ENCODE measurements at regions not wholly inside any gene's neighbourhood (a gene's known extent, or its start where the extent isn't known, plus 50 kb on each side); places are given as distances from the start of the nearest gene placed in this dataset.
A peak's percentile ranks its signal among the peaks of the same experiment; 100 is the strongest.
"Not testable (repeated sequence)": the region's sequence is repeated elsewhere in the genome, so short reads cannot be mapped to it uniquely, and the experiment has no call there.

DNA sequence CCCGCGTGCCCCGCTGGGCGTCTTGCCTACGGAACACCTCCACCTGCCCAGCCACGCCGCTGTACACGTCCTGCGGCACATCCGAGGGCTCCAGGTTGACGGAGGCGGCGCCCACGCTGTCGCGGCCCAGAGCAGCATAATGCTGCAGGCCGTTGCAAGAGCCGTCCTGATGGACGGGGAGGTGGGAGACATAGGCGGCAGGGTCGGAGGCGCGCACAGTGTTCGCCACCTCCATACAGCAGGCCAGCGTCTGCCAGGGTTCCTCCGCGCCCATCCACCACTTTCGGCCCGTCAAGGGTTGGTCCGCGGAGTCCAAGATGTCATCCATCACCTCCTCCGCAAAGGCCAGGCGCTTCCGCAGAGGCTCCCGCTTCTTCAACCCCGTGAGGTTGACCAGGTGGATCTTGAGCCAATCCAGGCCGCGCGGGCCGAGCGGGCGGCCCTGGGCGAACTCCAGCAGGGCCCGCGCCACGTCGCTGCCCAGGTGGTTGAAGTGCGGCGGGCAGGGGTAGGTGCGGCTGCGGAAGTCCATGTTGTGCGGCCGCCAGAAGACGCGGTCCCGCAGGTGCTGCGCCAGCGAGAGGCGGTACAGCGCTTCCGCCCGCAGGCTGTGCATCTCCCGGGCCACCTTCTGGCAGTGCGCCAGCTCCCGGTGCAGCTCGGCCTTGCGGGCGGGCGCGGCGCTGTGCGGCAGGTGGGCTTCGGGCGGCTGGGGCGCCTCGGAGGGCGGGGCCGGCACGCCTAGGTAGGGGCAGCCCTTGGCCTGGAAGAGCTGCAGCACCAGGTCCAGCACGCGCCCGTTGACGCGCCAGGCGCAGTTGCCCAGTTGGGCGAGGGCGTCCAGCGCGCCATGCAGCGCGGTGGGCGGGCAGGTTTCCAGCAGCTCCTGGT is 72.9 kb upstream of the MED13 start:
- H3K36me3 ChIP-seq; DNase-seq (ENCODE audit: low spot score in 2 of 2); H3K27ac ChIP-seq; H3K9me3 ChIP-seq; H3K4me1 ChIP-seq: not testable (repeated sequence)
- H3K4me3 ChIP-seq = peak overlapping the region; percentile 26
- WGBS = 8% methylated on average over 27 of the region's 92 CpGs
- H3K27me3 ChIP-seq = peaks cover 36% of the 10 kb centered on the region

DNA sequence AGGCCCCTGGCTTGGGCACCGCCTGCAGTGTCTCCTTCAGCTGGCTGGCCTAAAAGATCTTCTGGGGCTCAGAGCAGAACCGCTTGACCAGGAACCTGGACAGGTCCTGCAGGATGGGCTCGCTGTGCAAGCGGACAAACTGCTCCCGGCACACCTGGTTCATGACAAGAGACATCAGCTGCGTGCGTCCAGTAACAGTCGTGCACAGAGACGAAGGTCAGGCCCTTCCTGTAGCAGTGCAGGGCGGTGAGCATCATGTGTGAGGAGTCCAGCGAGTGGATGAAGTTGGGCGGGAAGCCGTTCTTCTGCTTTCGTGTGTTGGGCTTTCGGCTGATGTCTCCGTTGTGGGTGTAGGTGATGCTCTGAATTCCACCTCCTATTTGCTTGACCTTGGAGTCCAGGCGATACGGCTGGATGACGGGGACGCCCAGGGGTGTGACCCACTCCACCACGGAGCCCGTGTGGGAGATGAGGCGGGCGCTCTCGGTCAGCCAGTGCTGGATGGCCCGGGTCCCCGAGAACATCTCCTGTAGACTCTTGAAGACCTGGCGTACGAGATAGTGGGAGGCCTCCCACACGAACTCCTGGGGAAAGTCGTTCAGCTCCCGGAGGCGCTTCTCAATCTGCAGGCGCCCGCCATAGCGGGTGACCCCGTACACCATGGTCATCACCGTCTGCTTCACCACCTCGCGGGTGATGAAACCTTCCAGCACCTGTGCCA is 72.1 kb upstream of the MED13 start:
- not testable (repeated sequence) for H3K4me1 ChIP-seq; H3K36me3 ChIP-seq; H3K9me3 ChIP-seq; H3K27ac ChIP-seq; DNase-seq (ENCODE audit: low spot score in 2 of 2); H3K4me3 ChIP-seq
- 93% methylated on average over 24 of the region's 40 CpGs for WGBS
- peaks cover 36% of the 10 kb centered on the region for H3K27me3 ChIP-seq

DNA sequence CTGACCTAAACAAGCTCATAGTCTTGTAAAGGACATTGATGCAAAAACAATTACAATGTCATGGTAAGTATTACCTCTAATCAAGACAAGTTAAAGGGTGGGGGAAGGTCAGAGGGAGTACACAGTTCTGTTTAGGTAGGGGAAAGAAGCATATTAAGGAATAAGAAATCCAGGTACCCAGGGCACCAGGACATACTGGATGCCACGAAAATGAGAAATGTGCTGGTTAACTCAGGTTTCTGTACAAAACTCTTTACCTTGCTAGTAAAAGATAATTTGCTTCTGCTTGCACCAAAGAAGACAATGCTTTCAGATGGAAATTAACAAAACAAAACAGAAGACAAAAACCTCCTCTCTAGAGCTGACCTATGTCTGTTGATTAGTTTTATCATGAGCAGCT is 70.7 kb upstream of the MED13 start:
- TF ChIP-seq, protein P1, sequence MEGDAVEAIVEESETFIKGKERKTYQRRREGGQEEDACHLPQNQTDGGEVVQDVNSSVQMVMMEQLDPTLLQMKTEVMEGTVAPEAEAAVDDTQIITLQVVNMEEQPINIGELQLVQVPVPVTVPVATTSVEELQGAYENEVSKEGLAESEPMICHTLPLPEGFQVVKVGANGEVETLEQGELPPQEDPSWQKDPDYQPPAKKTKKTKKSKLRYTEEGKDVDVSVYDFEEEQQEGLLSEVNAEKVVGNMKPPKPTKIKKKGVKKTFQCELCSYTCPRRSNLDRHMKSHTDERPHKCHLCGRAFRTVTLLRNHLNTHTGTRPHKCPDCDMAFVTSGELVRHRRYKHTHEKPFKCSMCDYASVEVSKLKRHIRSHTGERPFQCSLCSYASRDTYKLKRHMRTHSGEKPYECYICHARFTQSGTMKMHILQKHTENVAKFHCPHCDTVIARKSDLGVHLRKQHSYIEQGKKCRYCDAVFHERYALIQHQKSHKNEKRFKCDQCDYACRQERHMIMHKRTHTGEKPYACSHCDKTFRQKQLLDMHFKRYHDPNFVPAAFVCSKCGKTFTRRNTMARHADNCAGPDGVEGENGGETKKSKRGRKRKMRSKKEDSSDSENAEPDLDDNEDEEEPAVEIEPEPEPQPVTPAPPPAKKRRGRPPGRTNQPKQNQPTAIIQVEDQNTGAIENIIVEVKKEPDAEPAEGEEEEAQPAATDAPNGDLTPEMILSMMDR (IDR thresholded peaks at IDR 0.05) = no peak
- TF ChIP-seq EP300 (IDR thresholded peaks at IDR 0.05) (no peak), POLR2A (IDR thresholded peaks at IDR 0.05) (no peak), POLR2AphosphoS5 (IDR thresholded peaks at IDR 0.05) (no peak)
- no peak overlapping the region for H3K4me3 ChIP-seq
- peaks cover 8% of the 10 kb centered on the region for H3K4me1 ChIP-seq
- no peak for DNase-seq (ENCODE audit: low spot score in 2 of 2)
- 83% methylated on average over 1 of the region's 1 CpG for WGBS
- no peaks in the 10 kb centered on the region for H3K9me3 ChIP-seq
- H3K36me3 ChIP-seq = no peaks in the 10 kb centered on the region
- peaks cover 36% of the 10 kb centered on the region for H3K27me3 ChIP-seq
- H3K27ac ChIP-seq = no peak overlapping the region

DNA sequence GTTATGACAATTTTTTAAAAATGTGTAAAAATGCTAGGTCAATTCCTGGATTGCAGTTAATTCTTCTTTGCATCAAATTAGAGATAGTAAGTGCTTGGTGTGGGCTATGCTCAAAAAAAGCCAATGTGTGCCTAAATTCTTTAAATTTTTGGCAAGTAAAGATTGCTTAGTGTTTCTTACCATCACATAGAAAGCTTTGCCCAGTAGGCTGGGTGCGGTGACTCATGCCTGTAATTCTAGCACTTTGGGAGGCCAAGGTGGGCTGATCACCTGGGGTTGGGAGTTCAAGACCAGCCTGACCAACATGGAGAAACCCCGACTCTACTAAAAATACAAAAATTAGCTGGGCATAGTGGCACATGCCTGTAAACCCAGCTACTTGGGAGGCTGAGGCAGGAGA is 70.0 kb upstream of the MED13 start:
- WGBS = 92% methylated on average over 2 of the region's 2 CpGs
- H3K4me3 ChIP-seq; H3K36me3 ChIP-seq; DNase-seq (ENCODE audit: low spot score in 2 of 2); H3K9me3 ChIP-seq; H3K27ac ChIP-seq; H3K4me1 ChIP-seq: not testable (repeated sequence)
- H3K27me3 ChIP-seq = peaks cover 36% of the 10 kb centered on the region

DNA sequence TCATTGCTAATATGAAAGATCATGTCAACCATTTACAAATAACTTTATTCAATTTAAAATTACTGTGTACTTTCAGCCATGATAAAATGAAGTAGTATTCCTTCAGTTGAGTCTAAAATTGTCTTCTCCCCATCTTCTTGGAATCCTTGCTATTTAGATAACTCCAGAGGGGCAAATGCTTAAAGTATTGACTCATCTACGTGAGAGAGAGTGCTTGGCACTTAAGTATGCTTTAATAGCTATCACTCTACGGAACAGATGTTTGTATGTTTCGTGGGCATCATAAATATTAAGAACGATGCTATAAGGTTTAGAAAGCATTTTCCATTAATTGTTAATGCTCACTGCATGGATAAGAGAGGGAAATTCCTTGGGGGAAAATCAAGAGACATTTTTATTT is 69.3 kb upstream of the MED13 start:
- peaks cover 8% of the 10 kb centered on the region for H3K4me1 ChIP-seq
- 75% methylated on average over 4 of the region's 4 CpGs for WGBS
- peaks cover 29% of the 10 kb centered on the region for H3K27me3 ChIP-seq
- TF ChIP-seq EP300 (IDR thresholded peaks at IDR 0.05) = no peak
- TF ChIP-seq, protein P1 (IDR thresholded peaks at IDR 0.05) = no peak
- no peak for TF ChIP-seq POLR2AphosphoS5 (IDR thresholded peaks at IDR 0.05)
- TF ChIP-seq POLR2A (IDR thresholded peaks at IDR 0.05) = no peak
- DNase-seq (ENCODE audit: low spot score in 2 of 2) = no peak
- H3K9me3 ChIP-seq = no peaks in the 10 kb centered on the region
- H3K4me3 ChIP-seq = no peak overlapping the region
- H3K36me3 ChIP-seq = no peaks in the 10 kb centered on the region
- H3K27ac ChIP-seq = no peak overlapping the region

DNA sequence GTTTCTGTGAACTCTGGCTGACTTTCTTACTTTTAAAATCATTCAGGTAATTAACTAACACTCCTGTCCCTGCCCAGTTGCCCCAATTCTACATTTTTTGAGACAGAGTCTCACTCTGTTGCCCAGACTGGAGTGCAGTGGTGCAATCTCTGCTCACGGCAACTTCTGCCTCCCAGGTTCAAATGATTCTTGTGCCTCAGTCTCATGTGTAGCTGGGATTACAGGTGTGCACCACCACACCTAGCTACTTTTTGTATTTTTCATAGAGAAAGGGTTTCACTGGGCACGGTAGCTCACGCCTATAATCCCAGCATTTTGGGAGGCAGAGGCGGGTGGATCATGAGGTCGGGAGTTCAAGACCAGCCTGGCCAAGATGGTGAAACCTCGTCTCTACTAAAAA is 66.2 kb upstream of the MED13 start:
- DNase-seq (ENCODE audit: low spot score in 2 of 2); H3K9me3 ChIP-seq; H3K4me3 ChIP-seq; H3K27me3 ChIP-seq; H3K36me3 ChIP-seq; H3K4me1 ChIP-seq; H3K27ac ChIP-seq: not testable (repeated sequence)
- WGBS = 90% methylated on average over 6 of the region's 6 CpGs

DNA sequence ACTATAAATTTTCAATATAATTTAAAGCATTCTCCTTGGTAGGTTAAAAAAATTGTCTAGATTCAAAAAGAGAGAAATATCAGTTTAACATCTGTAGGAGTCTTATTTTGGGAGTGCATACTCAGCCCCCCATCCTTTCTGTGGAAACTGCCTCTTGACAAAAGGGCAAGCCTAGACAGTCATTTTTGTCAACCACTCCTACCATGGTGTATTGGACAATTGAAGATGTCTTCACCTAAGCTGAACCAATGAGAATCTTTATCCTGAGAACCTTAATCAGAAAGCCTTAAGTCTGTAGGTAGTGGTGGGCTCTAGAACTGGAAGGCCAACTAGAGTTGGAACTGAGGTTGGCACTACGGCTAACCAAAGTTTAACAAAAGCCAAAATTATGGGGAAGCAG is 65.7 kb upstream of the MED13 start:
- Histone ChIP-seq H3K27ac (no peak overlapping the region), H3K27me3 (no peaks in the 10 kb centered on the region), H3K36me3 (no peaks in the 10 kb centered on the region), H3K4me3 (no peak overlapping the region), H3K9me3 (no peaks in the 10 kb centered on the region), H3K4me1 (no peaks in the 10 kb centered on the region)
- 93% methylated on average over 1 of the region's 1 CpG for WGBS
- no peak for DNase-seq (ENCODE audit: low spot score in 2 of 2)
- TF ChIP-seq, protein P1 (IDR thresholded peaks at IDR 0.05) = no peak
- TF ChIP-seq POLR2AphosphoS5 (IDR thresholded peaks at IDR 0.05) = no peak
- TF ChIP-seq EP300 (IDR thresholded peaks at IDR 0.05) = no peak
- TF ChIP-seq POLR2A (IDR thresholded peaks at IDR 0.05) = no peak

Measured in suprapubic skin (tissue), 4 donors.